Ecto neural progenitor cell (in vitro differentiated cells): ENCODE measurements at regions not wholly inside any gene's neighbourhood (a gene's known extent, or its start where the extent isn't known, plus 50 kb on each side); places are given as distances from the start of the nearest gene placed in this dataset.

Source experiments
- DNase-seq: peaks from one replicate; pipeline ENCODE4 v3.0.0-alpha.2; 2018; ENCODE audit warnings: low spot score

DNA sequence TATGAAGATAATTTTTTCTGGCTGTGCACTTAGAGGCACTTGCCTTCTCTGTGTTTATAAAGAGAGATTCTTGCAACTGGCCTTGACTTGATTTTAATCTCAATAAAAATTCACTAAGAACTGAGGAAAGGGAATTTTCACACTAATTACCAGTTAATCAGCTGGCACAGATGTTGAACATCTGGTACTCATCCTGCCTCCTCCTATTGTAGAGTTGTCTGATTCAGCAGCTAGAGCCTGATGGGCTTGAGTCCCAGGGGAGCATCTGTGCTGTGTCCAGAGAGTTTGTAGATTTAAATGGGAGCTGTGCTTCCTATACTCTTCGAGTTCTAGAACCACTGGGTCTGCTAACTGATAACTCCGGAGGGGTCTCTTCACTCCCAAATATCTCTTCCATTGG is 50.7 kb upstream of the ADRA1D start:
- no peak for DNase-seq

DNA sequence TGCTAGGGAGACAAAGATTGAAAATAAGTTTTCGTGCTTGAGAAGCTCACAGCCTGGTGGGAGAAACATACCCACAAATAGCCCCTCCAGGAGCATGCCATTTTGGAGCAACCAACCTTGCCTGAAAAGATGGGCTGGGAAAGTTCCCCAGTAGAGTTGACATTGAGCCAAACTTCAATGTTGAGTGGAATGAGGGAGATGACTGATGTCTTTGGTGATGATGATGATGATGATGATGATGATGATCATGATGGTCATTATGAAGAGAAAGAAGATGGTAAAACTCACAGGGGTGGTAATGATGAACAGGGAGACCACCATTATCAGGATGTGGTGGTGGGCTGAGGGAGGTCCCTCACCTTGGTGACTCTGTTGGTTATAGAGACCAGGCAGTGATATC is 50.1 kb upstream of the ADRA1D start:
- no peak for DNase-seq
